Stimulated activated CD4-positive, alpha-beta T cell treated with anti-CD3 and anti-CD28 coated beads, Interleukin-15, amount 100 ng/mL, for 24 hours (primary cell): ENCODE measurements at regions not wholly inside any gene's neighbourhood (a gene's known extent, or its start where the extent isn't known, plus 50 kb on each side); places are given as distances from the start of the nearest gene placed in this dataset.

Experiments used
- DNase-seq: peaks from one replicate; pipeline ENCODE4 v3.0.0-alpha.2; 2020

- no peak for DNase-seq
Measured at GRCh38 chr9:4921449-4921848, 63.6 kb upstream of the JAK2 start.

GRCh38 chr9:4922101-4922500 lies 63.0 kb upstream of the JAK2 start:
- no peak for DNase-seq

GRCh38 chr9:4922730-4923129 lies 62.3 kb upstream of the JAK2 start:
- no peak for DNase-seq

GRCh38 chr9:4923141-4923540 lies 61.9 kb upstream of the JAK2 start:
- DNase-seq, result no peak

GRCh38 chr9:4923580-4924544 lies 61.2 kb upstream of the JAK2 start:
- peak; percentile 9 for DNase-seq

- no peak for DNase-seq
Measured at GRCh38 chr9:4926239-4926638, 58.8 kb upstream of the JAK2 start.

GRCh38 chr9:4927043-4927471 lies 58.0 kb upstream of the JAK2 start:
- no peak for DNase-seq

- no peak for DNase-seq
Measured at GRCh38 chr9:4927701-4928100, 57.4 kb upstream of the JAK2 start.

GRCh38 chr9:4929917-4930316 lies 55.2 kb upstream of the JAK2 start:
- no peak for DNase-seq

GRCh38 chr9:4932681-4933080 lies 52.4 kb upstream of the JAK2 start:
- no peak for DNase-seq

- DNase-seq, result no peak
Measured at GRCh38 chr9:4933177-4933576, 51.9 kb upstream of the JAK2 start.

GRCh38 chr9:4933861-4934260 lies 51.2 kb upstream of the JAK2 start:
- no peak for DNase-seq

- no peak for DNase-seq
Measured at GRCh38 chr9:4935001-4935672, 49.9 kb upstream of the JAK2 start.
